ENCODE measurements at regions not wholly inside any gene's neighbourhood (a gene's known extent, or its start where the extent isn't known, plus 50 kb on each side); places are given as distances from the start of the nearest gene placed in this dataset.
"Not testable (repeated sequence)": the region's sequence is repeated elsewhere in the genome, so short reads cannot be mapped to it uniquely, and the experiment has no call there.

GRCh38 chr14:98207415-98207814 lies 1064.6 kb downstream of the BCL11B start:
- FAIRE-seq = no peak

GRCh38 chr14:98208211-98208611 lies 1063.8 kb downstream of the BCL11B start:
- DNase-seq (ENCODE audit: insufficient read length, low spot score) (no peak), FAIRE-seq (no peak)
- TF ChIP-seq POLR2A (IDR thresholded peaks at IDR 0.05; ENCODE audit: low read depth, low read length) = no peak

More at GRCh38 chr14:98207415-98207814, 1064.6 kb downstream of the BCL11B start:
- TF ChIP-seq POLR2A (IDR thresholded peaks at IDR 0.05; ENCODE audit: low read depth, low read length) = no peak
- DNase-seq (ENCODE audit: insufficient read length, low spot score) = no peak

DNA sequence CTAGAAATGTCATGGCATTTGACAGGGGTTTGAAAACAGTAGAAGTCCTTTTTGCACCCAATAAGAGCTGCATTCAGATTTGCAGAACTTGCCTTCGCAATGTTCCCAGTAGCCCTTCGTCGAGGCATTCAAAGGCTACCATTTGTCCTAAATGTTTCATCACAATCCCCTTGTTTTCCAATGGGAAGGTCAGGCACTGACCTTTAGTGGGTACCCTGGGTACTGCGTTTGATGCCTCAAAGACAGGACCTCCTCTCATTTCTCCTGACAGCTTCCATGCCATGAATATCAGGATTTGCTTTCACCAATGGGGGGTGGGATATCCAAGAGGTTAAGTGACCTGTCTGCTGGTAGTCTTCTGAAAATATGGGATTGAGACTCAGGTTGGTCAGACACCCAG lies 1063.1 kb downstream of the BCL11B start:
- no peak for TF ChIP-seq POLR2A (IDR thresholded peaks at IDR 0.05; ENCODE audit: low read depth, low read length)
- no peak for FAIRE-seq

GRCh38 chr14:98210045-98210672 lies 1061.8 kb downstream of the BCL11B start:
- FAIRE-seq = no peak
- no peak for DNase-seq (ENCODE audit: insufficient read length, low spot score)
- TF ChIP-seq POLR2A (IDR thresholded peaks at IDR 0.05; ENCODE audit: low read depth, low read length) = no peak

More for the DNA sequence above, 1063.1 kb downstream of the BCL11B start:
- no peak for DNase-seq (ENCODE audit: insufficient read length, low spot score)

GRCh38 chr14:98217530-98217929 lies 1054.5 kb downstream of the BCL11B start:
- FAIRE-seq (no peak), DNase-seq (ENCODE audit: insufficient read length, low spot score) (no peak)
- no peak for TF ChIP-seq POLR2A (IDR thresholded peaks at IDR 0.05; ENCODE audit: low read depth, low read length)

- FAIRE-seq (no peak), DNase-seq (ENCODE audit: insufficient read length, low spot score) (no peak)
- no peak for TF ChIP-seq POLR2A (IDR thresholded peaks at IDR 0.05; ENCODE audit: low read depth, low read length)
Measured at GRCh38 chr14:98218218-98218617, 1053.8 kb downstream of the BCL11B start.

DNA sequence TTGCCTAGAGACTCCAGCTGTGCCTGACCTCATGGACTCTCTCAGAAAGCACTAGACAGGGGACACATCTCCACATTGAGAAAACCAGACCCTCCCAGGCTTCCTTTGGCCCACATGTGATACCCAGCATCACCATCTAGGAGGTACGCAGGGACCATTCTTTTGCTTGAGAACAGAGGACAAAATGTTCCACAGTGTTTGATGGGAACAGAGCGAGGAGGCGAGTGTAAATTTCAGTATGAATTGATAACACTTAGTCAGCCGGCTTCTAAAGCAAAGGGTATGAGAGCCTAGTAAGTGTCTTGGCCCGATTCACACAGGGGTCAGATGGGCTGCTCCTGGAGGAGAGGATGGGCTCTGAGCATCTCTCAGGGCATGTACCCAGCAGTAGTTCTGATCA lies 1052.4 kb downstream of the BCL11B start:
- DNase-seq (ENCODE audit: insufficient read length, low spot score) = no peak
- FAIRE-seq = no peak
- TF ChIP-seq POLR2A (IDR thresholded peaks at IDR 0.05; ENCODE audit: low read depth, low read length) = no peak

DNA sequence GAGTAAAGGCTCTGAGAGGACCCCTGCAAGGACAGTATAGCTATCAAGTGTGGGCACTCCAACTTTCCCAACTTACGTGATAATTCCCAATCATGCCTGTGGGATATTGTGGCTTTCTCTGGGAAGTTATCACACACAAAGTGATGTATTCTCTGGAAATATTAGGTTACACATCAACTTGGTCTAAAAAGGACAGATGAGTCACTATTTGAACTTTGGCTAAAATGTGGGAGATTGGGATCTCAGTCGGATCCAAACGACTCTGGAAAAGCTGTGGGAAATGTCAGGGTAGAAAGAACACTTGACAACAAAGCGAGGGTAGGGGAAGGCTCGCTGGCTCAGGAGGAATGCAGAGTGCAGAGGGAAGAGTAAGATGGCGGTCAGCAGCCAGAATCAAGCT lies 1048.9 kb downstream of the BCL11B start:
- DNase-seq (ENCODE audit: insufficient read length, low spot score) = no peak
- no peak for FAIRE-seq
- no peak for TF ChIP-seq POLR2A (IDR thresholded peaks at IDR 0.05; ENCODE audit: low read depth, low read length)

GRCh38 chr14:98223710-98224109 lies 1048.3 kb downstream of the BCL11B start:
- FAIRE-seq; DNase-seq (ENCODE audit: insufficient read length, low spot score): not testable (repeated sequence)

DNA sequence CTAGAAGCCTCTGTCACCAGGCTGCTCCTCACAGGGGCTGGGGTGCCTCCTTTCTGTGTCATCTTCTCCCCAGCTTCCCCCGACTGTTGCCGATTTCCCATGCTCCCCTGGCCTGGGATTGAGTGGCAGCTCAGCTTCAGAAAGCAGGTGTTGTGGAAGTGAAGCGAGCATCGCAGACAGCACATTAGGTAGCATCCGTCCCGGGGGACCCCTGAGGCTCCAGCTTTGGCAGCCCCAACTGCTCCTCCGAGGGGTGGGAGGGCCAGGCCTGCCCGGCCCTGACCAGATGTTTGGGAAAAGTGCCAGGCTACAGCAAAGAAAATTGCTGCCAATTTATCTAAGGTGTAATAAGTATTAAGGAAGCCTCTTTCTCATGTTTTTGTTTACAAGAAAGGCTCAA lies 1045.6 kb downstream of the BCL11B start:
- DNase-seq (ENCODE audit: insufficient read length, low spot score) = no peak
- FAIRE-seq = no peak

DNA sequence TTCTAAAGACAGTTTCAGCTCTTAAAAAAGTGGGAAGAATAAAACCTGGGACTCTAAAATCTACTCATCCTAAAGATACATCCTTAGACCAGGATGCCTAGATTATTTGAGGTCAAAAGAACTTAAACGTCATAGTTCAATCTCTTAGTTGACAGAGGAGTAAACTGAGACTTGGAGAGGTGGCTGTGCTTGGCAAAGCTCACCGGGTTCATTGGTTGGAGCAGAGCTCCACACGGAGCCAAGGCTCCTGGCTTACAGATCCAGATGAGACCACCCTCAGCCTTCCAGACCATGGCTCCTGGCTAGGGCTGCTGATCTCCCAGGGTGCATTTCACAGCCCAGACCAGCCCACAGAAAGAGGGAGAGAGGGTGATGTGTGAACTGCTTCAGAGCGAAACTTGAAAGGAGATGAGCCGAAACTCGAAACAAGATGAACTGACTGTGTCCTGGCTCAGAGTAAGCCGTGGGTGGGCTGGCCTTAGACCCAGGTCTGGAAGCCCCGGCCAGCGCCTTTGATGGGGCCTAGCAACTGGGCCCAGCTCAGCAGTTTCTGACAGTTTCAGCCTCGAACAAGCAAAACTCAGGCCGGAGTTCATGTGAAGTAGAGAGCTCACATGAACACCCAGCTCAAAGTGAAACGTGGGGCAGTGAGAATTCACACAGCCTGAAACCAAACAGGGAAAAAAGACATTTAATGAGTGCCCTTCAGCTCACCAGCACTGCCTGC lies 1044.8 kb downstream of the BCL11B start:
- FAIRE-seq (no peak), DNase-seq (ENCODE audit: insufficient read length, low spot score) (no peak)
- no peak for TF ChIP-seq POLR2A (IDR thresholded peaks at IDR 0.05; ENCODE audit: low read depth, low read length)

More for the DNA sequence above, 1045.6 kb downstream of the BCL11B start:
- no peak for TF ChIP-seq POLR2A (IDR thresholded peaks at IDR 0.05; ENCODE audit: low read depth, low read length)

- TF ChIP-seq POLR2A (IDR thresholded peaks at IDR 0.05; ENCODE audit: low read depth, low read length) = no peak
- no peak for FAIRE-seq
- DNase-seq (ENCODE audit: insufficient read length, low spot score) = no peak
Measured at GRCh38 chr14:98227727-98228111, 1044.3 kb downstream of the BCL11B start.

DNA sequence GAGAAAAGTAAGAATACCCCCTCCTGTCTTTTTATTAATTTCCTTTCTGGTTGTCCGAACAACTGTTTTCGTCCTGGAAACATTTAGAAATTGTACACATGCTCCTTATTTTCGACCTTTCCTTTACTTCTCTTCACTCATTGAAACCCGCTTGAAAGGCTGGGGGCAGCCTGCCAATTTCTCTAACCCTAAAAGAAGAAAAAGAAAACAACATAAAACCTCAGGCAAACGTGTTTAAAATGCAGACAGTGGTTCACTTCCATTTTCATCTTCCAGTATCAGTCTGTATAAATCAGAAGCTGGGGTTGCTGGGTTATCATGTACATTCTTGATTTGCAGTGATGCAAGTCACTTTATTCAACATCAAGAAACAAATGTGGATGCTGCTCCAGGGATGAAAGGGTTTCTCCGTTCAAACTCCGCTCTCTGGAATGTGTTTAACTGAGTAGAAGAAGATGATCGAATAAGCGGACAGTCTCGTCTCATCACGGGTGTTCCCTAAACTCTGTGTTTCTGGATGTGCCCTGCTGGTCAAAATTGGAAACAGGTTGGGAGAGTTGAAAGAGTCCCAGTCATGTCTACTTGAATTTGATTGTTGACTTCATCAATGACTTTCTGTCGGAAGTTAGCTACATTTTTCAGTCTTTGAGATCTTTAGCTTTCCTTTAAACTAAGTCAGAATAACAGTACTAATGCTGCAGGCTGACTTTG lies 1042.2 kb downstream of the BCL11B start:
- FAIRE-seq = no peak
- no peak for TF ChIP-seq POLR2A (IDR thresholded peaks at IDR 0.05; ENCODE audit: low read depth, low read length)
- no peak for DNase-seq (ENCODE audit: insufficient read length, low spot score)

DNA sequence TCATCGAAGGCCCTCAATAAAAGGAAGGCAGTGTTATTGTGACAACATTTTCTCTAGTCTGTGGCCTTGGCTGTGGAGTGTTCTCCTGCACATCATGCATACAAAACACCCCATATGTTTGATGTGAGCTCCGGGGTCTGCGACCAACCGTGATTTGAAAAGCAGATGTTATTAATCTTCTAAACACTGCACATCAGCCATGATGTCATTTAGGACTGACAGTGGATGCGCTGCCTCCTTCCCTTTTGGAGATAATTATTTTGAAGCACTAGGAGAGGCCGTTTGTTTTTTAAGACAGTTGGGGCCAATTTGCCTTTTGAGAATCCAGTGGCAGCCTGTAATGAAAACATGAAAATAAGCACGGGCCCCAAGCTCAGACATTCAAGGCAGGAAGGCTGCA lies 1041.6 kb downstream of the BCL11B start:
- FAIRE-seq (no peak), DNase-seq (ENCODE audit: insufficient read length, low spot score) (no peak)
- no peak for TF ChIP-seq POLR2A (IDR thresholded peaks at IDR 0.05; ENCODE audit: low read depth, low read length)

DNA sequence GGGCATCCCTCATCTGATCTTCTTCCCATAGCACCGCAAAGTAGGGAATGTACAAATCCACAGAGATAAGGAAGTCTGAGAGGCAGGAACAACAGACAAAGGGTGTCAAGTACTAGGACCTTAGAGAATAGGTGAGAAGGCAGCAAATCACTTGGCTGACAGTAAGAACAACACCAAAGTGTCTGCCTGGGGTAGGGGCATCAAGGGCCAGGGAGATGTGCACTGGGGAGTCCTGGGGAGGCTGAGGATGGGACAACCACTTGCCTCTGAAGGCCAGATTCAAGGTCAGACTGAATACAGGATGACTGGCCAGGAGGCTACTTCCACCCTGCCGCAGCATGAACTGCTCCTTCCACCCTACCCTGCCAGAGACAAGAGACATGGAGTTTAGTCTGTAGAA lies 1040.8 kb downstream of the BCL11B start:
- no peak for TF ChIP-seq POLR2A (IDR thresholded peaks at IDR 0.05; ENCODE audit: low read depth, low read length)

More for the DNA sequence above, 1040.8 kb downstream of the BCL11B start:
- DNase-seq (ENCODE audit: insufficient read length, low spot score) = no peak
- FAIRE-seq = no peak

All from H54 (cell line).